MM.1S (cell line): ENCODE measurements at regions not wholly inside any gene's neighbourhood (a gene's known extent, or its start where the extent isn't known, plus 50 kb on each side); places are given as distances from the start of the nearest gene placed in this dataset.

Experiments
- DNase-seq: peaks from one replicate; pipeline ENCODE4 v3.0.0-alpha.2; 2015
- H2AFZ ChIP-seq: fragments of 300-600 bp; sonication (generic); 2 replicates; pipeline ENCODE4 v1.6.0; 2016; ENCODE audit warnings: antibody characterized with exemption, low read length
- H3F3A ChIP-seq: fragments of 300-600 bp; sonication (generic); 2 replicates; pipeline ENCODE4 v1.6.1; 2016; ENCODE audit warnings: mild to moderate bottlenecking, antibody characterized with exemption, low read length, moderate library complexity, mixed read lengths; ENCODE audit not compliant: insufficient read depth
- H3K27ac ChIP-seq: fragments of 300-600 bp; sonication (generic); 2 replicates; pipeline ENCODE4 v1.5.1; 2016; ENCODE audit warnings: mild to moderate bottlenecking, low read length
- H3K27me3 ChIP-seq: fragments of 300-600 bp; sonication (generic); replicated peaks from 2 replicates; pipeline ENCODE4 v1.6.0; 2016; ENCODE audit warnings: low read length; ENCODE audit not compliant: insufficient read depth
- H3K36me3 ChIP-seq: fragments of 300-600 bp; sonication (generic); replicated peaks from 2 replicates; pipeline ENCODE4 v1.6.1; 2016; ENCODE audit warnings: mild to moderate bottlenecking, low read length, mixed read lengths; ENCODE audit not compliant: insufficient read depth
- H3K4me1 ChIP-seq: fragments of 300-600 bp; sonication (generic); 2 replicates; pipeline ENCODE4 v1.6.1; 2016; ENCODE audit warnings: low read length, mixed read lengths
- H3K4me2 ChIP-seq: fragments of 300-600 bp; sonication (generic); 2 replicates; pipeline ENCODE4 v1.6.0; 2016; ENCODE audit warnings: low read depth, low read length
- H3K4me3 ChIP-seq: fragments of 300-600 bp; sonication (generic); 2 replicates; pipeline ENCODE4 v1.5.1; 2016; ENCODE audit warnings: low read length, mixed read lengths
- H3K79me2 ChIP-seq: fragments of 300-600 bp; sonication (generic); 2 replicates; pipeline ENCODE4 v1.6.1; 2016; ENCODE audit warnings: mixed run types, low read length, mixed read lengths
- H3K9ac ChIP-seq: fragments of 300-600 bp; sonication (generic); 2 replicates; pipeline ENCODE4 v1.6.1; 2016; ENCODE audit warnings: low read length, mixed read lengths
- H3K9me2 ChIP-seq: fragments of 300-600 bp; sonication (generic); replicated peaks from 2 replicates; pipeline ENCODE4 v1.6.1; 2016; ENCODE audit warnings: mild to moderate bottlenecking, low read length, mixed read lengths; ENCODE audit not compliant: insufficient read depth
- H3K9me3 ChIP-seq: fragments of 300-600 bp; sonication (generic); replicated peaks from 2 replicates; pipeline ENCODE4 v1.6.1; 2016; ENCODE audit warnings: mild to moderate bottlenecking, low read length, mixed read lengths; ENCODE audit not compliant: insufficient read depth
- H4K20me1 ChIP-seq: fragments of 300-600 bp; sonication (generic); 2 replicates; pipeline ENCODE4 v1.6.1; 2016; ENCODE audit warnings: mild to moderate bottlenecking, low read length, moderate library complexity, mixed read lengths; ENCODE audit not compliant: insufficient read depth
- CTCF ChIP-seq: fragments of 300-600 bp; sonication (generic); IDR thresholded peaks from 2 replicates; pipeline ENCODE4 v1.5.1; 2016; ENCODE audit warnings: antibody characterized with exemption, low read length, mixed read lengths
- EZH2 ChIP-seq: fragments of 300-600 bp; sonication (generic); optimal IDR thresholded peaks from 2 replicates; pipeline ENCODE3; 2017; ENCODE audit warnings: low read depth, mild to moderate bottlenecking, antibody characterized with exemption, low read length, mixed read lengths
- EZH2phosphoT487 ChIP-seq: fragments of 300-600 bp; sonication (generic); IDR thresholded peaks from 2 replicates; pipeline ENCODE4 v1.6.1; 2018; ENCODE audit warnings: antibody characterized with exemption, low read length

- no peaks in the 10 kb centered on the region for H3F3A ChIP-seq
- no peaks in the 10 kb centered on the region for H4K20me1 ChIP-seq
- no peak overlapping the region for H2AFZ ChIP-seq
- no peaks in the 10 kb centered on the region for H3K27me3 ChIP-seq
- H3K9ac ChIP-seq = no peak overlapping the region
- H3K4me2 ChIP-seq = no peak overlapping the region
- DNase-seq = no peak
- H3K4me1 ChIP-seq = no peaks in the 10 kb centered on the region
- no peak overlapping the region for H3K27ac ChIP-seq
- no peaks in the 10 kb centered on the region for H3K9me3 ChIP-seq
- no peaks in the 10 kb centered on the region for H3K36me3 ChIP-seq
- TF ChIP-seq EZH2 (no peak), CTCF (no peak), EZH2phosphoT487 (no peak)
- H3K4me3 ChIP-seq = no peak overlapping the region
- no peaks in the 10 kb centered on the region for H3K9me2 ChIP-seq
- H3K79me2 ChIP-seq = no peaks in the 10 kb centered on the region
Measured at GRCh38 chr4:36011381-36011780, 232.9 kb downstream of the ARAP2 start.

- no peak overlapping the region for H3K9ac ChIP-seq
- H3K36me3 ChIP-seq = no peaks in the 10 kb centered on the region
- no peaks in the 10 kb centered on the region for H3K9me3 ChIP-seq
- no peak for DNase-seq
- no peaks in the 10 kb centered on the region for H3K27me3 ChIP-seq
- no peaks in the 10 kb centered on the region for H3K4me1 ChIP-seq
- H3K9me2 ChIP-seq = no peaks in the 10 kb centered on the region
- no peak overlapping the region for H3K4me3 ChIP-seq
- no peak overlapping the region for H3K4me2 ChIP-seq
- no peak overlapping the region for H2AFZ ChIP-seq
- TF ChIP-seq EZH2phosphoT487 (no peak), CTCF (no peak), EZH2 (no peak)
- no peaks in the 10 kb centered on the region for H3K79me2 ChIP-seq
- H3K27ac ChIP-seq = no peak overlapping the region
- H4K20me1 ChIP-seq = no peaks in the 10 kb centered on the region
- no peaks in the 10 kb centered on the region for H3F3A ChIP-seq
Measured at GRCh38 chr4:36012503-36012902, 231.8 kb downstream of the ARAP2 start.

DNA sequence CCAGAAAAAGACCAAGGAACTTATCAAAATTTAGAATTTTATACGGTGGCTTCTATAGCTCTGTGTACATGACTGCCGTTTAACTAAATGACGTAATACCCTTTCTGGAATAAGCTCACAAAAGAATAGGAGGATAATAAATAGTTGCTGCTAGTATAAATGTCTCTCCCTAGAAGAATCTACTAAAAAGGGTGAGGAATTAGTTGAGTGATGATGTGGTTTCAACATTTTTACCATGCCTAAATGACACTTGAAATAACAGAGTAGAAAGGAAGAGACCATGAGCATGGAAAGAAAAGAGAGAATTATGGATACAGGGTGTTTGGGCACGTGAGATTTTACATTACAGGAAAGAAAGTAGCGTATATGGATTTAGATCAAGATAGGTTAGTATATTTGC lies 231.1 kb downstream of the ARAP2 start:
- Histone ChIP-seq H4K20me1 (no peaks in the 10 kb centered on the region), H3K9ac (no peak overlapping the region), H3K9me2 (no peaks in the 10 kb centered on the region), H3K4me2 (no peak overlapping the region), H3K9me3 (no peaks in the 10 kb centered on the region), H3K4me1 (no peaks in the 10 kb centered on the region), H3K79me2 (no peaks in the 10 kb centered on the region), H3K36me3 (no peaks in the 10 kb centered on the region), H3K27me3 (no peaks in the 10 kb centered on the region), H2AFZ (no peak overlapping the region), H3K4me3 (no peak overlapping the region), H3F3A (no peaks in the 10 kb centered on the region), H3K27ac (no peak overlapping the region)
- no peak for DNase-seq
- TF ChIP-seq CTCF (no peak), EZH2phosphoT487 (no peak)
